CD14-positive monocyte (primary cell): ENCODE measurements at regions not wholly inside any gene's neighbourhood (a gene's known extent, or its start where the extent isn't known, plus 50 kb on each side); places are given as distances from the start of the nearest gene placed in this dataset.
"Not testable (repeated sequence)": the region's sequence is repeated elsewhere in the genome, so short reads cannot be mapped to it uniquely, and the experiment has no call there.

Experiments used
- DNase-seq, 3 donors: peaks; one replicate each; pipeline ENCODE4 v3.0.0-alpha.2; 2011 to 2022
- H2AFZ ChIP-seq: 2 replicates; pipeline ENCODE4 v1.6.0; 2012; ENCODE audit warnings: mild to moderate bottlenecking, low read depth, low read length, inconsistent platforms; ENCODE audit not compliant: insufficient read depth, poor library complexity, severe bottlenecking
- H3K27ac ChIP-seq, 2 donors: 1 replicate in 1 of 2; 2 replicates in 1 of 2; pipeline ENCODE4 v1.5.1; 2012 to 2013; ENCODE audit warnings: low read length in 2 of 2, control low read depth in 1 of 2, inconsistent platforms in 1 of 2, low read depth in 1 of 2, mild to moderate bottlenecking in 1 of 2
- H3K27me3 ChIP-seq, 2 donors: one replicate each; pipeline versions ENCODE4 v1.6.0 to v1.6.1; 2011 to 2013; ENCODE audit warnings: low read length in 2 of 2; ENCODE audit not compliant: control insufficient read depth in 2 of 2, insufficient read depth in 2 of 2
- H3K36me3 ChIP-seq, 2 donors: replicated peaks in 1 of 2; 1 replicate in 1 of 2; 2 replicates in 1 of 2; pipeline versions ENCODE4 v1.5.1 to v1.6.1; 2012 to 2013; ENCODE audit warnings: low read length in 2 of 2, control low read depth in 1 of 2, inconsistent platforms in 1 of 2, mild to moderate bottlenecking in 1 of 2; ENCODE audit not compliant: insufficient read depth in 2 of 2, control insufficient read depth in 1 of 2
- H3K4me1 ChIP-seq, 2 donors: 1 replicate in 1 of 2; 2 replicates in 1 of 2; pipeline versions ENCODE4 v1.5.1 to v1.6.1; 2012 to 2013; ENCODE audit warnings: low read length in 2 of 2, control low read depth in 1 of 2, inconsistent platforms in 1 of 2, mild to moderate bottlenecking in 1 of 2, moderate library complexity in 1 of 2; ENCODE audit not compliant: insufficient read depth in 2 of 2, control insufficient read depth in 1 of 2
- H3K4me2 ChIP-seq: replicated peaks from 2 replicates; pipeline ENCODE3; 2012; ENCODE audit warnings: low read length, moderate library complexity, mild to moderate bottlenecking; ENCODE audit not compliant: poor library complexity, severe bottlenecking; ENCODE audit errors: extremely low read depth
- H3K4me3 ChIP-seq, 3 experiments: fragments of 200-600 bp in 1 of 3; sonication (generic) in 1 of 3; replicated peaks in 1 of 3; 1 replicate in 2 of 3; 2 replicates in 1 of 3; pipeline ENCODE4 v1.5.1; 2011 to 2013; ENCODE audit warnings: low read length in 3 of 3, mild to moderate bottlenecking in 3 of 3, control low read depth in 2 of 3, low read depth in 2 of 3, inconsistent platforms in 1 of 3, moderate library complexity in 1 of 3
- H3K79me2 ChIP-seq: 2 replicates; pipeline ENCODE4 v1.6.0; 2012; ENCODE audit warnings: mild to moderate bottlenecking, control low read depth, inconsistent platforms, low read length, moderate library complexity; ENCODE audit not compliant: insufficient read depth
- H3K9ac ChIP-seq: 2 replicates; pipeline ENCODE4 v1.6.0; 2017; ENCODE audit warnings: low read length, mild to moderate bottlenecking; ENCODE audit not compliant: insufficient read depth, poor library complexity, severe bottlenecking
- H3K9me3 ChIP-seq, 2 donors: replicated peaks in 1 of 2; 1 replicate in 1 of 2; 2 replicates in 1 of 2; pipeline versions ENCODE4 v1.5.1 to v1.6.1; 2012 to 2013; ENCODE audit warnings: low read length in 2 of 2, control low read depth in 1 of 2; ENCODE audit not compliant: control insufficient read depth in 1 of 2, insufficient read depth in 1 of 2
- H4K20me1 ChIP-seq: 2 replicates; pipeline ENCODE4 v1.6.0; 2012; ENCODE audit warnings: mild to moderate bottlenecking, low read length, control low read depth, moderate library complexity; ENCODE audit not compliant: insufficient read depth
- H3K27ac Mint-ChIP-seq, 7 donors: one replicate each; pipeline ENCODE4 v1.8.0; 2020; ENCODE audit warnings: mild to moderate bottlenecking in 7 of 7, mixed read lengths in 7 of 7, moderate library complexity in 6 of 7, inconsistent platforms in 2 of 7
- H3K27me3 Mint-ChIP-seq, 3 donors: one replicate each; pipeline ENCODE4 v1.8.0; 2021 to 2022; ENCODE audit warnings: low read depth in 3 of 3, mild to moderate bottlenecking in 3 of 3, mixed read lengths in 3 of 3, moderate library complexity in 3 of 3, inconsistent platforms in 1 of 3
- H3K36me3 Mint-ChIP-seq, 2 donors: one replicate each; pipeline ENCODE4 v1.8.0; 2020; ENCODE audit warnings: mixed read lengths in 2 of 2, inconsistent platforms in 1 of 2, mild to moderate bottlenecking in 1 of 2
- H3K4me1 Mint-ChIP-seq: one replicate; pipeline ENCODE4 v1.8.0; 2020; ENCODE audit warnings: mild to moderate bottlenecking, mixed read lengths
- H3K4me3 Mint-ChIP-seq, 2 donors: one replicate each; pipeline ENCODE4 v1.8.0; 2020; ENCODE audit warnings: mild to moderate bottlenecking in 2 of 2, mixed read lengths in 2 of 2, moderate library complexity in 1 of 2
- H3K9me3 Mint-ChIP-seq, 7 donors: one replicate each; pipeline ENCODE4 v1.8.0; 2020 to 2022; ENCODE audit warnings: mixed read lengths in 7 of 7, mild to moderate bottlenecking in 6 of 7, moderate library complexity in 6 of 7, inconsistent platforms in 2 of 7
- WGBS: methylation state at CpG from one replicate; pipeline ENCODE4 v1.1.5; 2013; ENCODE audit warnings: missing lambda C conversion rate; ENCODE audit not compliant: insufficient coverage; 5-methylcytosine and 5-hydroxymethylcytosine counted together
- intact Hi-C, 2 donors: fragments of 100-400 bp; cut with micrococcal nuclease; formaldehyde crosslinking; loops; one replicate each; pipeline versions ENCODE4 v1.15.0 to v1.15.1; 2023

DNA sequence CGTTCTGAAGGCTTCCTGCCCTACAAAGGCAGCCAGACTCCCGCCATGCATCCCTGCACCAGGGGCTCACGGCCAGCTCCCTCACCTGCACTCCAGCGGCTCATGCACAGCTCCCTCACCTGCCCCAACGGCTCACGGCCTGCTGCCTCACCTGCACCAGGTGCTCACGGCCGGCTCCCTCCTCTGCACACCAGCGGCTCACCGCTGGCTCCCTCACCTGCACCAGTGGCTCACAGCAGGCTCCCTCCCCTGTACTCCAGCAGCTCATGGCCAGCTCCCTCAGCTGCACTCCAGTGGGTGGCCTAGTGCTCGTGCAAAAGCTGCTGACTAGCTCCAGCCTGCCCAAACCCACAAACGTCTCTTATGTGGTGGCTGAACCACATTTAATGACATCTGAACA, 389.2 kb upstream of the DEFB115 start:
- H3K36me3 Mint-ChIP-seq, H3K27ac ChIP-seq, H3K27me3 Mint-ChIP-seq, intact Hi-C loops, H3K36me3 ChIP-seq, H3K79me2 ChIP-seq, H3K4me1 ChIP-seq, H3K27ac Mint-ChIP-seq, H3K4me3 ChIP-seq, DNase-seq, H3K4me2 ChIP-seq, H3K4me3 Mint-ChIP-seq, H3K27me3 ChIP-seq, H3K9ac ChIP-seq, H3K4me1 Mint-ChIP-seq, H4K20me1 ChIP-seq, H2AFZ ChIP-seq: not testable (repeated sequence)
- H3K9me3 ChIP-seq = peaks cover 44 to 50% of the 10 kb centered on the region in 2 donors
- 89% methylated on average over 10 of the region's 12 CpGs for WGBS
- peaks cover 30 to 63% (median 55%) of the 10 kb centered on the region in 7 donors for H3K9me3 Mint-ChIP-seq

GRCh38 chr20:30871127-30871526, 386.3 kb upstream of the DEFB115 start:
- not testable (repeated sequence) for H3K4me2 ChIP-seq, H3K27ac ChIP-seq, H3K4me1 ChIP-seq, H3K79me2 ChIP-seq, H3K27me3 Mint-ChIP-seq, H3K36me3 ChIP-seq, H3K9ac ChIP-seq, H3K4me1 Mint-ChIP-seq, H3K27me3 ChIP-seq, H2AFZ ChIP-seq, H3K27ac Mint-ChIP-seq, H4K20me1 ChIP-seq, DNase-seq, H3K4me3 Mint-ChIP-seq, H3K36me3 Mint-ChIP-seq, H3K4me3 ChIP-seq
- peaks cover 35 to 70% (median 57%) of the 10 kb centered on the region in 7 donors for H3K9me3 Mint-ChIP-seq
- intact Hi-C loops = loop anchor here in 1 of 2 donors (10.0 kb wide), 1 partner anchor 1526 kb away; no protein-coding TSS in a partner anchor
- peaks cover 44 to 49% of the 10 kb centered on the region in 2 donors for H3K9me3 ChIP-seq
- WGBS = 68% methylated on average over 5 of the region's 7 CpGs

DNA sequence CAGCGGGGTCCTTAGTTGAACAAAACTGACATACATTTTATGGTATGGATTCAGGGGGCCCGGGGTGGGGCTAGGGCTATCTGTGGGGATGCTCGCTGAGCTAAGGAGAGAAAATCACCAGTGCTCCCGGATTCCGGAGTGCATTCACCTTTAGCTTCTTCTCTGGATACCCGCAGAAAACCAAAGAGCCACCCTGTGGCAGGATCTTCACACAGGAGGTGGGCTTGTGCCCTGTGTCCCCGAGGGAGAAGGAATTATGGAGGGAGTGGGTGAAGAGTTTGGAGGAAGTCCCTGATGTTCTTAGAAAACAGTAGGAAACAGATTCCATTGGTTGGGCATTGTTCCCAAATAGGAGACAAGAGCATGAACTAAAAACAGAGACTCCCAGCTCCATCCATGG, 385.2 kb upstream of the DEFB115 start:
- not testable (repeated sequence) for H3K4me1 Mint-ChIP-seq, H3K9ac ChIP-seq, H4K20me1 ChIP-seq, H3K4me2 ChIP-seq, H3K36me3 ChIP-seq, H3K79me2 ChIP-seq, H3K4me3 Mint-ChIP-seq, H3K4me3 ChIP-seq, H3K4me1 ChIP-seq, H3K27ac Mint-ChIP-seq, H3K27me3 ChIP-seq, H3K36me3 Mint-ChIP-seq, H2AFZ ChIP-seq, H3K27ac ChIP-seq, DNase-seq, H3K27me3 Mint-ChIP-seq
- H3K9me3 Mint-ChIP-seq = peaks cover 38 to 68% (median 54%) of the 10 kb centered on the region in 7 donors
- intact Hi-C loops = loop anchor here in 1 of 2 donors (10.0 kb wide), 1 partner anchor 1527 kb away; no protein-coding TSS in a partner anchor
- peaks cover 36 to 51% of the 10 kb centered on the region in 2 donors for H3K9me3 ChIP-seq
- WGBS = 86% methylated on average over 4 of the region's 7 CpGs

GRCh38 chr20:30875868-30876267, 381.6 kb upstream of the DEFB115 start:
- H2AFZ ChIP-seq, H3K27me3 Mint-ChIP-seq, H3K36me3 ChIP-seq, H4K20me1 ChIP-seq, H3K4me3 Mint-ChIP-seq, H3K9ac ChIP-seq, H3K4me2 ChIP-seq, H3K36me3 Mint-ChIP-seq, H3K27ac ChIP-seq, H3K27me3 ChIP-seq, H3K4me1 Mint-ChIP-seq, H3K79me2 ChIP-seq, DNase-seq, H3K4me3 ChIP-seq, H3K27ac Mint-ChIP-seq, H3K4me1 ChIP-seq: not testable (repeated sequence)
- peaks cover 29 to 60% (median 36%) of the 10 kb centered on the region in 7 donors for H3K9me3 Mint-ChIP-seq
- peaks cover 19 to 38% of the 10 kb centered on the region in 2 donors for H3K9me3 ChIP-seq
- intact Hi-C loops = loop anchor here in 1 of 2 donors (10.0 kb wide), 1 partner anchor 1531 kb away; no protein-coding TSS in a partner anchor
